Breast epithelium (tissue), 4 donors: ENCODE measurements at regions not wholly inside any gene's neighbourhood (a gene's known extent, or its start where the extent isn't known, plus 50 kb on each side); places are given as distances from the start of the nearest gene placed in this dataset.
"Not testable (repeated sequence)": the region's sequence is repeated elsewhere in the genome, so short reads cannot be mapped to it uniquely, and the experiment has no call there.

Experiments
- DNase-seq, 2 donors: peaks; one replicate each; pipeline ENCODE4 v3.0.0-alpha.2; 2019; ENCODE audit warnings: low spot score in 2 of 2
- H3K27ac ChIP-seq, 2 donors: fragments of 200-600 bp; sonication (generic) in 1 of 2; one replicate each; pipeline ENCODE4 v1.5.1; 2016 to 2019; ENCODE audit warnings: mild to moderate bottlenecking in 1 of 2
- H3K27me3 ChIP-seq, 2 donors: fragments of 200-600 bp; sonication (generic) in 1 of 2; one replicate each; pipeline versions ENCODE4 v1.5.1 to v1.6.0; 2017 to 2019; ENCODE audit warnings: control low read depth in 1 of 2, mild to moderate bottlenecking in 1 of 2
- H3K36me3 ChIP-seq: fragments of 200-600 bp; one replicate; pipeline ENCODE4 v1.5.1; 2019
- H3K4me1 ChIP-seq, 2 donors: fragments of 200-600 bp; sonication (generic); one replicate each; pipeline ENCODE4 v1.5.1; 2016 to 2019; ENCODE audit warnings: control low read depth in 1 of 2
- H3K4me3 ChIP-seq, 3 donors: fragments of 200-600 bp; sonication (generic); 1 replicate in 2 of 3; 2 replicates in 1 of 3; pipeline ENCODE4 v1.5.1; 2016 to 2019; ENCODE audit warnings: mild to moderate bottlenecking in 3 of 3, moderate library complexity in 2 of 3
- H3K9me3 ChIP-seq, 2 donors: fragments of 200-600 bp; sonication (generic) in 1 of 2; one replicate each; pipeline ENCODE4 v1.5.1; 2016 to 2019; ENCODE audit warnings: control low read depth in 1 of 2
- POLR2A ChIP-seq: fragments of 450-650 bp; IDR thresholded peaks from one replicate; pipeline ENCODE4 v1.6.1; 2016; ENCODE audit warnings: antibody characterized with exemption, mild to moderate bottlenecking, moderate library complexity
- POLR2AphosphoS5 ChIP-seq, 3 donors: sonication (generic); formaldehyde crosslinking; IDR thresholded peaks; one replicate each; pipeline ENCODE4 v1.6.1; 2017; ENCODE audit warnings: antibody characterized with exemption in 3 of 3
- intact Hi-C: fragments of 100-400 bp; cut with DNase I; formaldehyde crosslinking; loops from one replicate; pipeline ENCODE4 v1.15.1; 2023; ENCODE audit warnings: low total_unique reads
- TF ChIP-seq, protein P1 (sequence below), 3 donors: fragments of 450-650 bp; IDR thresholded peaks; one replicate each; pipeline ENCODE4 v1.5.1; 2016 to 2017; ENCODE audit warnings: antibody characterized with exemption in 3 of 3, mild to moderate bottlenecking in 3 of 3, moderate library complexity in 3 of 3

- H3K4me1 ChIP-seq = no peaks in the 10 kb centered on the region
- no peaks in the 10 kb centered on the region for H3K27me3 ChIP-seq
- no peaks in the 10 kb centered on the region for H3K36me3 ChIP-seq
- intact Hi-C loops = no loop called here
- DNase-seq = peak; percentile 56 to 78
- peak overlapping the region in 1 of 3 donors; percentile 35 for H3K4me3 ChIP-seq
- no peak overlapping the region for H3K27ac ChIP-seq
- no peak for TF ChIP-seq POLR2A
- TF ChIP-seq, protein P1, sequence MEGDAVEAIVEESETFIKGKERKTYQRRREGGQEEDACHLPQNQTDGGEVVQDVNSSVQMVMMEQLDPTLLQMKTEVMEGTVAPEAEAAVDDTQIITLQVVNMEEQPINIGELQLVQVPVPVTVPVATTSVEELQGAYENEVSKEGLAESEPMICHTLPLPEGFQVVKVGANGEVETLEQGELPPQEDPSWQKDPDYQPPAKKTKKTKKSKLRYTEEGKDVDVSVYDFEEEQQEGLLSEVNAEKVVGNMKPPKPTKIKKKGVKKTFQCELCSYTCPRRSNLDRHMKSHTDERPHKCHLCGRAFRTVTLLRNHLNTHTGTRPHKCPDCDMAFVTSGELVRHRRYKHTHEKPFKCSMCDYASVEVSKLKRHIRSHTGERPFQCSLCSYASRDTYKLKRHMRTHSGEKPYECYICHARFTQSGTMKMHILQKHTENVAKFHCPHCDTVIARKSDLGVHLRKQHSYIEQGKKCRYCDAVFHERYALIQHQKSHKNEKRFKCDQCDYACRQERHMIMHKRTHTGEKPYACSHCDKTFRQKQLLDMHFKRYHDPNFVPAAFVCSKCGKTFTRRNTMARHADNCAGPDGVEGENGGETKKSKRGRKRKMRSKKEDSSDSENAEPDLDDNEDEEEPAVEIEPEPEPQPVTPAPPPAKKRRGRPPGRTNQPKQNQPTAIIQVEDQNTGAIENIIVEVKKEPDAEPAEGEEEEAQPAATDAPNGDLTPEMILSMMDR (IDR thresholded peaks at IDR 0.05) = peak; percentile 88 to 89 (median 88)
- H3K9me3 ChIP-seq = no peaks in the 10 kb centered on the region
Observed at GRCh38 chr20:22691369-22692118, 107.2 kb upstream of the FOXA2 start.

- H3K4me3 ChIP-seq = peak overlapping the region in 1 of 3 donors; percentile 35
- no peak overlapping the region for H3K27ac ChIP-seq
- H3K9me3 ChIP-seq = no peaks in the 10 kb centered on the region
Observed at GRCh38 chr20:22692119-22692475, 107.7 kb upstream of the FOXA2 start.

DNA sequence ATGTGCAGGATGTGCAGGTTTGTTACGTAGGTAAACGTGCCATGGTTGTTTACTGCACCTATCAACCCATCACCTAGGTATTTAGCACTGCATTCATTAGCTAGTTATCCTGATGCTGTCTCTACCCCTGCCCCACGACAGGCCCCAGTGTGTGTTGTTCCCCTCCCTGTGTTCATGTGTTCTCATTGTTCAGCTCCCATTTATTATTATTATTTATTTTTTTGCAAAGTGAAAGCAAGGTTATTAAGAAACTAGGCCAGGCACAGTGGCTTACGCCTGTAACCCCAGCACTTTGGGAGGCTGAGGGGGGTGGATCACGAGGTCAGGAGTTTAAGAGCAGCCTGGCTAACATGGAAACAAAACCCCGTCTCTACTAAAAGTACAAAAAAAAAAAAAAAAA, 108.2 kb upstream of the FOXA2 start:
- DNase-seq, H3K27me3 ChIP-seq, H3K4me3 ChIP-seq, H3K4me1 ChIP-seq, H3K36me3 ChIP-seq, H3K27ac ChIP-seq, intact Hi-C loops, H3K9me3 ChIP-seq: not testable (repeated sequence)

More at GRCh38 chr20:22692119-22692475, 107.7 kb upstream of the FOXA2 start:
- TF ChIP-seq POLR2AphosphoS5 (IDR thresholded peaks at IDR 0.05) (no peak), POLR2A (no peak)
- TF ChIP-seq, protein P1 (IDR thresholded peaks at IDR 0.05) = no peak
- DNase-seq = no peak
- no peaks in the 10 kb centered on the region for H3K4me1 ChIP-seq
- intact Hi-C loops = no loop called here
- H3K27me3 ChIP-seq = no peaks in the 10 kb centered on the region
- H3K36me3 ChIP-seq = no peaks in the 10 kb centered on the region

- Histone ChIP-seq H3K4me3 (no peak overlapping the region), H3K9me3 (peaks cover 0 to 2% of the 10 kb centered on the region in 2 donors), H3K27me3 (no peaks in the 10 kb centered on the region), H3K4me1 (no peaks in the 10 kb centered on the region), H3K27ac (no peak overlapping the region), H3K36me3 (no peaks in the 10 kb centered on the region)
- DNase-seq = no peak
- TF ChIP-seq, protein P1 (IDR thresholded peaks at IDR 0.05) = no peak
- TF ChIP-seq POLR2AphosphoS5 (IDR thresholded peaks at IDR 0.05) = no peak
- TF ChIP-seq POLR2A = no peak
- intact Hi-C loops = no loop called here
Observed at GRCh38 chr20:22696759-22697158, 112.4 kb upstream of the FOXA2 start.

- TF ChIP-seq POLR2AphosphoS5 (IDR thresholded peaks at IDR 0.05) (no peak), POLR2A (no peak)
- TF ChIP-seq, protein P1 (IDR thresholded peaks at IDR 0.05) = no peak
- DNase-seq = no peak
- Histone ChIP-seq H3K4me3 (no peak overlapping the region), H3K9me3 (peaks cover 0 to 5% of the 10 kb centered on the region in 2 donors), H3K27me3 (no peaks in the 10 kb centered on the region), H3K36me3 (no peaks in the 10 kb centered on the region), H3K27ac (no peak overlapping the region), H3K4me1 (no peaks in the 10 kb centered on the region)
- intact Hi-C loops = no loop called here
Observed at GRCh38 chr20:22698259-22698842, 114.0 kb upstream of the FOXA2 start.
